SU-DHL-6 (cell line): ENCODE measurements at regions not wholly inside any gene's neighbourhood (a gene's known extent, or its start where the extent isn't known, plus 50 kb on each side); places are given as distances from the start of the nearest gene placed in this dataset.

Source experiments
- H2AFZ ChIP-seq: fragments of 200-600 bp; sonication (generic); 2 replicates; pipeline ENCODE4 v1.6.1; 2014; ENCODE audit warnings: low read depth, mild to moderate bottlenecking, moderate library complexity, mixed read lengths, antibody characterized with exemption, low read length; ENCODE audit not compliant: severe bottlenecking
- H3F3A ChIP-seq: fragments of 200-600 bp; shearing (Covaris generic); 2 replicates; pipeline ENCODE4 v1.6.0; 2016; ENCODE audit warnings: antibody characterized with exemption, mild to moderate bottlenecking; ENCODE audit not compliant: insufficient read depth
- H3K27ac ChIP-seq: fragments of 200-600 bp; sonication (generic); 2 replicates; pipeline ENCODE4 v1.5.1; 2016; ENCODE audit warnings: low read depth, mild to moderate bottlenecking, low read length, moderate library complexity, mixed read lengths
- H3K27me3 ChIP-seq: fragments of 200-600 bp; sonication (generic), shearing (Covaris generic); 2 replicates; pipeline ENCODE4 v1.6.0; 2014; ENCODE audit warnings: mild to moderate bottlenecking, low read length
- H3K36me3 ChIP-seq: fragments of 200-600 bp; sonication (generic); 2 replicates; pipeline ENCODE4 v1.6.1; 2014; ENCODE audit warnings: mild to moderate bottlenecking, low read length, mixed read lengths
- H3K4me2 ChIP-seq: fragments of 300-600, 200-600 bp; shearing (Covaris generic), sonication (generic); 2 replicates; pipeline ENCODE4 v1.6.0; 2014; ENCODE audit warnings: low read length, low read depth, mild to moderate bottlenecking; ENCODE audit not compliant: poor library complexity, severe bottlenecking
- H3K4me3 ChIP-seq: fragments of 200-600 bp; sonication (generic); 2 replicates; pipeline ENCODE4 v1.5.1; 2014; ENCODE audit warnings: antibody characterized with exemption, low read length, mild to moderate bottlenecking, mixed read lengths; ENCODE audit not compliant: insufficient read depth, poor library complexity, severe bottlenecking
- H3K79me2 ChIP-seq: fragments of 200-600 bp; sonication (generic); 2 replicates; pipeline ENCODE4 v1.6.1; 2014; ENCODE audit warnings: mild to moderate bottlenecking, low read length, moderate library complexity; ENCODE audit not compliant: insufficient read depth
- H3K9ac ChIP-seq: fragments of 200-600 bp; sonication (generic); 2 replicates; pipeline ENCODE4 v1.7.0; 2014; ENCODE audit warnings: mild to moderate bottlenecking, low read length
- H3K9me2 ChIP-seq: fragments of 200-600 bp; sonication (generic); replicated peaks from 2 replicates; pipeline ENCODE4 v1.6.1; 2014; ENCODE audit warnings: low read length; ENCODE audit not compliant: insufficient read depth
- H3K9me3 ChIP-seq: fragments of 200-600 bp; sonication (generic); 2 replicates; pipeline ENCODE4 v1.6.1; 2014; ENCODE audit warnings: low read length, mixed read lengths; ENCODE audit not compliant: insufficient read depth
- H4K20me1 ChIP-seq: fragments of 200-600 bp; sonication (generic); 2 replicates; pipeline ENCODE4 v1.6.1; 2014; ENCODE audit warnings: low read depth, mild to moderate bottlenecking, antibody characterized with exemption, low read length, moderate library complexity, mixed read lengths
- CTCF ChIP-seq: fragments of 200-600 bp; sonication (generic); IDR thresholded peaks from one replicate; pipeline ENCODE4 v1.5.1; 2017; ENCODE audit warnings: antibody characterized with exemption, mild to moderate bottlenecking, low read length, moderate library complexity; ENCODE audit not compliant: insufficient read depth, poor library complexity, severe bottlenecking
- EZH2phosphoT487 ChIP-seq: fragments of 200-600 bp; sonication (generic), shearing (Covaris generic); conservative IDR thresholded peaks from 2 replicates; pipeline ENCODE4 v1.6.1; 2018; ENCODE audit warnings: mild to moderate bottlenecking, antibody characterized with exemption, low read length, moderate library complexity, mixed read lengths

GRCh38 chr13:86846501-86846900 is 824.7 kb upstream of the SLITRK5 start:
- Histone ChIP-seq H3K27me3 (no peaks in the 10 kb centered on the region), H3K4me3 (no peak overlapping the region), H3K9ac (no peak overlapping the region), H3F3A (no peaks in the 10 kb centered on the region), H3K79me2 (no peaks in the 10 kb centered on the region), H3K4me2 (no peak overlapping the region), H3K9me3 (no peaks in the 10 kb centered on the region), H3K27ac (no peak overlapping the region), H3K9me2 (no peaks in the 10 kb centered on the region), H4K20me1 (no peaks in the 10 kb centered on the region), H2AFZ (no peak overlapping the region), H3K36me3 (no peaks in the 10 kb centered on the region)
- TF ChIP-seq CTCF: no peak

- Histone ChIP-seq H3K79me2 (no peaks in the 10 kb centered on the region), H3K4me3 (no peak overlapping the region), H4K20me1 (no peaks in the 10 kb centered on the region), H3K9me2 (no peaks in the 10 kb centered on the region), H3K27me3 (no peaks in the 10 kb centered on the region), H3F3A (no peaks in the 10 kb centered on the region), H3K4me2 (no peak overlapping the region), H3K9me3 (no peaks in the 10 kb centered on the region), H2AFZ (no peak overlapping the region), H3K9ac (no peak overlapping the region), H3K36me3 (no peaks in the 10 kb centered on the region), H3K27ac (no peak overlapping the region)
- TF ChIP-seq CTCF: no peak
- no peak for TF ChIP-seq EZH2phosphoT487
These were observed 822.5 kb upstream of the SLITRK5 start for GRCh38 chr13:86848716-86849115.

- no peaks in the 10 kb centered on the region for H3K79me2 ChIP-seq
- H3K9me3 ChIP-seq: no peaks in the 10 kb centered on the region
- no peak overlapping the region for H3K4me3 ChIP-seq
- TF ChIP-seq CTCF: no peak
- TF ChIP-seq EZH2phosphoT487: no peak
- no peak overlapping the region for H3K4me2 ChIP-seq
- no peaks in the 10 kb centered on the region; the same call in 1 of the 2 replicates for H3K9me2 ChIP-seq
- H4K20me1 ChIP-seq: no peaks in the 10 kb centered on the region
- no peak overlapping the region for H2AFZ ChIP-seq
- H3K27me3 ChIP-seq: no peaks in the 10 kb centered on the region
- no peaks in the 10 kb centered on the region for H3K36me3 ChIP-seq
- H3K27ac ChIP-seq: no peak overlapping the region
- no peaks in the 10 kb centered on the region for H3F3A ChIP-seq
- H3K9ac ChIP-seq: no peak overlapping the region
These were observed 814.2 kb upstream of the SLITRK5 start for GRCh38 chr13:86856991-86857390.

- Histone ChIP-seq H4K20me1 (no peaks in the 10 kb centered on the region), H3K27me3 (no peaks in the 10 kb centered on the region), H2AFZ (no peak overlapping the region), H3F3A (no peaks in the 10 kb centered on the region), H3K4me2 (no peak overlapping the region), H3K9me2 (no peaks in the 10 kb centered on the region; the same call in 1 of the 2 replicates), H3K9ac (no peak overlapping the region), H3K4me3 (no peak overlapping the region), H3K36me3 (no peaks in the 10 kb centered on the region), H3K79me2 (no peaks in the 10 kb centered on the region), H3K9me3 (no peaks in the 10 kb centered on the region), H3K27ac (no peak overlapping the region)
- TF ChIP-seq CTCF (no peak), EZH2phosphoT487 (no peak)
These were observed 813.0 kb upstream of the SLITRK5 start for GRCh38 chr13:86858216-86858615.
